GM21360 (cell line): ENCODE measurements at regions not wholly inside any gene's neighbourhood (a gene's known extent, or its start where the extent isn't known, plus 50 kb on each side); places are given as distances from the start of the nearest gene placed in this dataset.
A peak's percentile ranks its signal among the peaks of the same experiment; 100 is the strongest.

Source experiments
- ATAC-seq: cut with Tn5 transposase; IDR thresholded peaks from one replicate; pipeline ENCODE4 v1.9.1; 2021; ENCODE audit warnings: mild to moderate bottlenecking, moderate library complexity; ENCODE audit not compliant: unreplicated experiment

DNA sequence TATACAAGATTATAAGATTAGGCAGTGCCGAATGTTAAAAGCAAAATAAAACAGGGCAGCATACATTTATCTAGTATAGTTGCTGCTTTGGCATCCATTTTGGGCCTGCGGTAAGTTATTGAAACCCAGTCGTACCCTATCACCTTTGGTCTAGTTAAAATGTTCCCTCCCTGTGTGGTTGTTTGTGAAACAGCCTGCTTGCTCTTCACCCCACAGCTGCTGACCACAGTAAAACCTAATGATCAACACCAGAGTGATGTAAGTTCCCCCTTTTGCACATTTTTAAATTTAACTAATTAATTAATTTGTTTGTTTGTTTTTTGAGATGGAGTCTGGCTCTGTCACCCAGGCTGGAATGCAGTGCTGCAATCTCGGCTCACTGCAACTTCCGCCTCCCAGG, 50.3 kb upstream of the TXNDC5 start:
- ATAC-seq = peak; percentile 24
